IMR-90 (cell line): ENCODE measurements at regions not wholly inside any gene's neighbourhood (a gene's known extent, or its start where the extent isn't known, plus 50 kb on each side); places are given as distances from the start of the nearest gene placed in this dataset.
A peak's percentile ranks its signal among the peaks of the same experiment; 100 is the strongest.

Experiments
- ATAC-seq: fragments of 200-7000 bp; cut with Tn5 transposase; 2 replicates; pipeline ENCODE4 v1.9.1; 2020; ENCODE audit warnings: low read depth, mild to moderate bottlenecking, moderate library complexity
- BruUV-seq: library from RNA; stranded (reverse); fragments of 400-500 nt; replicated peaks from 2 replicates; lab custom pipeline; 2021; lab: Mats Ljungman, UMichigan
- CTCF ChIA-PET: fragments of 300-600 bp; formaldehyde crosslinking; extraction: SDS; loops from one replicate; lab custom pipeline; 2021; ENCODE audit warnings: antibody characterized with exemption; lab: Yijun Ruan, JAX
- POLR2A ChIA-PET: fragments of 300-600 bp; sonication (Branson Sonifier 250); formaldehyde crosslinking; loops from one replicate; lab custom pipeline; 2022; ENCODE audit warnings: antibody characterized with exemption; ENCODE audit not compliant: unreplicated experiment; lab: Charles Lee
- DNase-seq: peaks from one replicate; pipeline ENCODE4 v3.0.0; 2013
- H2AFZ ChIP-seq: replicated peaks from 2 replicates; pipeline ENCODE3; 2013; ENCODE audit warnings: low read length, mild to moderate bottlenecking; ENCODE audit not compliant: poor library complexity
- H2AK5ac ChIP-seq: 2 replicates; pipeline ENCODE4 v1.6.1; 2013; ENCODE audit warnings: low read depth, low read length, inconsistent platforms
- H2AK9ac ChIP-seq: replicated peaks from 2 replicates; pipeline ENCODE3; 2013; ENCODE audit warnings: mild to moderate bottlenecking, low read depth, low read length, moderate library complexity; ENCODE audit not compliant: poor library complexity
- H2BK120ac ChIP-seq: 2 replicates; pipeline ENCODE4 v1.6.1; 2013; ENCODE audit warnings: low read depth, low read length, inconsistent platforms
- H2BK15ac ChIP-seq: 3 replicates; pipeline ENCODE4 v1.6.1; 2013; ENCODE audit warnings: low read depth, low read length, inconsistent platforms
- H2BK20ac ChIP-seq: 2 replicates; pipeline ENCODE4 v1.6.1; 2013; ENCODE audit warnings: low read depth, mild to moderate bottlenecking, inconsistent platforms, low read length, moderate library complexity
- H2BK5ac ChIP-seq: 2 replicates; pipeline ENCODE4 v1.6.1; 2013; ENCODE audit warnings: mild to moderate bottlenecking, low read depth, low read length, inconsistent platforms; ENCODE audit not compliant: poor library complexity, severe bottlenecking
- H3K14ac ChIP-seq: replicated peaks from 2 replicates; pipeline ENCODE4 v1.6.1; 2013; ENCODE audit warnings: low read depth, low read length, inconsistent platforms
- H3K18ac ChIP-seq: 2 replicates; pipeline ENCODE4 v1.6.1; 2013; ENCODE audit warnings: low read depth, low read length, control low read depth
- H3K23ac ChIP-seq: 2 replicates; pipeline ENCODE4 v1.6.1; 2013; ENCODE audit warnings: low read depth, low read length, inconsistent platforms
- H3K27ac ChIP-seq: 2 replicates; pipeline ENCODE4 v1.5.1; 2013; ENCODE audit warnings: mild to moderate bottlenecking, control low read depth, low read length; ENCODE audit not compliant: insufficient read depth
- H3K27me3 ChIP-seq: 2 replicates; pipeline ENCODE4 v1.6.1; 2013; ENCODE audit warnings: low read length; ENCODE audit not compliant: control insufficient read depth, insufficient read depth
- H3K36me3 ChIP-seq: 2 replicates; pipeline ENCODE4 v1.6.1; 2013; ENCODE audit warnings: low read length, mixed read lengths; ENCODE audit not compliant: control insufficient read depth, insufficient read depth
- H3K4ac ChIP-seq: 2 replicates; pipeline ENCODE4 v1.6.1; 2013; ENCODE audit warnings: low read depth, low read length, inconsistent platforms
- H3K4me1 ChIP-seq: 2 replicates; pipeline ENCODE4 v1.6.1; 2013; ENCODE audit warnings: low read length, mixed read lengths; ENCODE audit not compliant: control insufficient read depth, insufficient read depth
- H3K4me2 ChIP-seq: 2 replicates; pipeline ENCODE4 v1.6.1; 2013; ENCODE audit warnings: low read depth, mild to moderate bottlenecking, control low read depth, low read length, moderate library complexity
- H3K4me3 ChIP-seq: 2 replicates; pipeline ENCODE4 v1.5.1; 2013; ENCODE audit warnings: low read depth, mild to moderate bottlenecking, control low read depth, low read length, moderate library complexity; ENCODE audit not compliant: insufficient read depth
- H3K56ac ChIP-seq: 2 replicates; pipeline ENCODE4 v1.6.1; 2013; ENCODE audit warnings: low read length, inconsistent platforms; ENCODE audit not compliant: insufficient read depth; ENCODE audit errors: extremely low read depth
- H3K79me1 ChIP-seq, 2 experiments: 2 replicates each; pipeline ENCODE4 v1.6.1; 2013; ENCODE audit warnings: low read length in 2 of 2, inconsistent platforms in 1 of 2, low read depth in 1 of 2
- H3K9ac ChIP-seq: 2 replicates; pipeline ENCODE4 v1.6.1; 2013; ENCODE audit warnings: low read depth, low read length, control low read depth
- H3K9me1 ChIP-seq: 2 replicates; pipeline ENCODE4 v1.6.1; 2013; ENCODE audit warnings: low read length, inconsistent platforms; ENCODE audit not compliant: insufficient read depth
- H3K9me3 ChIP-seq: 2 replicates; pipeline ENCODE4 v1.6.1; 2013; ENCODE audit warnings: low read length; ENCODE audit not compliant: control insufficient read depth, insufficient read depth
- H4K20me1 ChIP-seq: 2 replicates; pipeline ENCODE4 v1.6.1; 2013; ENCODE audit warnings: low read length, inconsistent platforms; ENCODE audit not compliant: insufficient read depth
- H4K5ac ChIP-seq: 2 replicates; pipeline ENCODE4 v1.6.1; 2013; ENCODE audit warnings: mild to moderate bottlenecking, low read depth, low read length, control low read depth
- H4K8ac ChIP-seq, 2 experiments: 2 replicates each; pipeline ENCODE4 v1.6.1; 2013; ENCODE audit warnings: low read depth in 2 of 2, low read length in 2 of 2, control low read depth in 1 of 2, inconsistent platforms in 1 of 2
- H4K91ac ChIP-seq: 2 replicates; pipeline ENCODE4 v1.6.1; 2013; ENCODE audit warnings: low read depth, low read length, inconsistent platforms; ENCODE audit not compliant: insufficient read depth
- BHLHE40 ChIP-seq: fragments of 150-350 bp; IDR thresholded peaks from 2 replicates; pipeline ENCODE4 v1.6.1; 2016; ENCODE audit warnings: mild to moderate bottlenecking, low read depth, low read length
- CEBPB ChIP-seq: IDR thresholded peaks from 2 replicates; pipeline ENCODE4 v1.6.1; 2012; ENCODE audit warnings: low read depth, low read length, improper control_type of control experiment
- CHD1 ChIP-seq: IDR thresholded peaks from 2 replicates; pipeline ENCODE4 v1.6.1; 2012; ENCODE audit warnings: low read depth, low read length, improper control_type of control experiment
- FOS ChIP-seq: fragments of 150-350 bp; IDR thresholded peaks from 2 replicates; pipeline ENCODE4 v1.6.1; 2016; ENCODE audit warnings: low read depth, low read length
- MAFK ChIP-seq: IDR thresholded peaks from 2 replicates; pipeline ENCODE4 v1.6.1; 2012; ENCODE audit warnings: low read depth, low read length, improper control_type of control experiment
- MXI1 ChIP-seq: IDR thresholded peaks from 2 replicates; pipeline ENCODE4 v1.6.1; 2012; ENCODE audit warnings: low read depth, mild to moderate bottlenecking, low read length, moderate library complexity, borderline replicate concordance
- POLR2A ChIP-seq: IDR thresholded peaks from 2 replicates; pipeline ENCODE4 v1.6.1; 2012; ENCODE audit warnings: mild to moderate bottlenecking, low read depth, low read length
- RAD21 ChIP-seq: IDR thresholded peaks from 2 replicates; pipeline ENCODE4 v1.6.1; 2012; ENCODE audit warnings: low read length, improper control_type of control experiment
- RCOR1 ChIP-seq: IDR thresholded peaks from 2 replicates; pipeline ENCODE4 v1.6.1; 2012; ENCODE audit warnings: mild to moderate bottlenecking, low read length, improper control_type of control experiment; ENCODE audit not compliant: insufficient replicate concordance
- RFX5 ChIP-seq: IDR thresholded peaks from 2 replicates; pipeline ENCODE4 v1.8.0; 2012; ENCODE audit warnings: low read depth, mild to moderate bottlenecking, low read length, moderate library complexity
- SMC3 ChIP-seq: fragments of 150-350 bp; IDR thresholded peaks from 2 replicates; pipeline ENCODE4 v1.6.1; 2016; ENCODE audit warnings: low read depth, mild to moderate bottlenecking, antibody characterized with exemption, low read length, moderate library complexity
- WGBS, 2 experiments: methylation state at CpG; one replicate each; pipeline versions ENCODE4 v1.1.5 to v1.1.7; 2013; ENCODE audit warnings: missing lambda C conversion rate in 2 of 2; ENCODE audit not compliant: insufficient read length in 1 of 2; ENCODE audit errors: extremely low coverage in 2 of 2; 5-methylcytosine and 5-hydroxymethylcytosine counted together
- dilution Hi-C: fragments of 300-500 bp; cut with HindIII; formaldehyde crosslinking; loops from one replicate; pipeline ENCODE4 v1.14.3; 2018; ENCODE audit warnings: low sequenced_read_pairs; ENCODE audit not compliant: unreplicated experiment
- in situ Hi-C: fragments of 300-500 bp; cut with MboI; formaldehyde crosslinking; loops from 3 replicates; pipeline ENCODE4 v1.14.3; 2019; ENCODE audit warnings: low sequenced_read_pairs, inconsistent platforms, mixed read lengths
- intact Hi-C: fragments of 100-400 bp; cut with micrococcal nuclease; formaldehyde crosslinking; loops from 2 replicates; pipeline ENCODE4 v1.10.0; 2022
- TF ChIP-seq, protein P1 (sequence below): fragments of 150-350 bp; IDR thresholded peaks from 2 replicates; pipeline ENCODE4 v1.6.1; 2017; ENCODE audit warnings: mild to moderate bottlenecking, antibody characterized with exemption, low read length, low read depth
- TF ChIP-seq, protein P2 (sequence below): conservative IDR thresholded peaks from 2 replicates; pipeline ENCODE4 v1.5.1; 2012; ENCODE audit warnings: mild to moderate bottlenecking, low read depth, low read length, improper control_type of control experiment

DNA sequence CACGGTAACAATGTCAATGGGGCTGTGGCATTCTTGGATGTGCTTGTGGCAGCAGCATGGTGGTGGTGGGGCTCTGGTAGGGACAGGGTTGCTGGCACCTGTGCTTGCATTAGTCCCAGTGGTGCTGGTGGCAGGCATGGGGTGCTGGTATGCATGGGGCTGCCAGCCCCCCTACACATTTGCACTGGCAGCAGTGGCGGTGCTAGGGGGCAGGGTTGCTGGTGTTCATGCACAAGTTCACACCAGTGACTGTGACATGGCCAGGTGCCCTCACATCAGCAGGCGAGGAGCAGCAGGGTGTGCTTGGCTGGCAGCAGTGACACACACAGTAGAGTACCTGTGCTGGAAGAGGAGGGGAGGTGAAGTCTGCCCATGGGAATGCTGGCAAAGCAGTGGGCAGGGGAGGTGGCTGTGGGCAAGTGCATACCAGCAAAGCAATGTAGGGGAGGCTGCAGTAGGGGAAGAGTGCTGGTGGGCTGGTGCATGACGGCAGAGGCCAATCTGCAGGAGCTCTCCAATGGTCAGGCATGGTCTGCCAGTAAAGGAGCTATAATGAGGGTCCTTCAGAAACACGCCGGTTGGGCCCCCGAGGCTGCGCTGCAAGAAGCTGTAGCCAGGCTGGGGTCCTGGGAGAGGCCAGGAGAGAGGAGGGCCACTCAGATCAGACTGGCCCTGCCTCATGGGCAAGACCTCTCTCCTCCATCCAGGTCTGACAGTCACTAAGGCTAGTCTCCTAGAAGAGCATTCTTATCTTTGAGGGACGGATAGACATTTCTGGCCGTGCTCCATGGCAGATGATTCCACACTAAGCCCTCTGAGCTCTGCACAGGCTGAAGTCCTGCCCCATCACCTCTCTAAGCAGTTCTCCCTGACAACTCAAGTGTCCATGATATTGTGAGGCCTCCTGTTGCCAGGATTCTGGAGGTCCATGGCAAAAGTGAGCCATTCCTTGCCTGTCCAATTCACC is 406.4 kb downstream of the SEMA3D start:
- 88% methylated on average over 4 of the region's 10 CpGs; no CpG with 5 or more reads in 1 of the 2 experiments for WGBS, 2 experiments
- no peak overlapping the region for H3K56ac ChIP-seq
- no peak overlapping the region for H3K23ac ChIP-seq
- H4K20me1 ChIP-seq, result no peaks in the 10 kb centered on the region
- H3K27ac ChIP-seq, result no peak overlapping the region
- no peaks in the 10 kb centered on the region for H3K27me3 ChIP-seq
- dilution Hi-C loops (no loop called here), in situ Hi-C loops (no loop called here), intact Hi-C loops (no loop called here)
- H2BK20ac ChIP-seq, result no peak overlapping the region
- no peak overlapping the region for H3K18ac ChIP-seq
- H3K4me2 ChIP-seq, result no peak overlapping the region
- H2BK5ac ChIP-seq, result no peak overlapping the region
- no peak overlapping the region for H2AK5ac ChIP-seq
- H2BK120ac ChIP-seq, result no peak overlapping the region
- no peak for DNase-seq
- H4K8ac ChIP-seq, result no peak overlapping the region
- BruUV-seq, result no TSS peak
- H2BK15ac ChIP-seq, result no peak overlapping the region
- H3K9me1 ChIP-seq, result 0 out of 2 replicates have a peak, but pooled peaks cover 2% of the 10 kb centered on the region
- no peak overlapping the region for H4K5ac ChIP-seq
- H3K4me1 ChIP-seq, result no peaks in the 10 kb centered on the region
- H4K91ac ChIP-seq, result no peak overlapping the region
- TF ChIP-seq MXI1 (no peak), BHLHE40 (no peak), CEBPB (no peak), CHD1 (no peak), RCOR1 (no peak), SMC3 (no peak), RFX5 (no peak), MAFK (no peak), RAD21 (no peak), POLR2A (no peak), FOS (no peak)
- TF ChIP-seq, protein P1, sequence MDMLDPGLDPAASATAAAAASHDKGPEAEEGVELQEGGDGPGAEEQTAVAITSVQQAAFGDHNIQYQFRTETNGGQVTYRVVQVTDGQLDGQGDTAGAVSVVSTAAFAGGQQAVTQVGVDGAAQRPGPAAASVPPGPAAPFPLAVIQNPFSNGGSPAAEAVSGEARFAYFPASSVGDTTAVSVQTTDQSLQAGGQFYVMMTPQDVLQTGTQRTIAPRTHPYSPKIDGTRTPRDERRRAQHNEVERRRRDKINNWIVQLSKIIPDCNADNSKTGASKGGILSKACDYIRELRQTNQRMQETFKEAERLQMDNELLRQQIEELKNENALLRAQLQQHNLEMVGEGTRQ, result no peak
- TF ChIP-seq, protein P2, sequence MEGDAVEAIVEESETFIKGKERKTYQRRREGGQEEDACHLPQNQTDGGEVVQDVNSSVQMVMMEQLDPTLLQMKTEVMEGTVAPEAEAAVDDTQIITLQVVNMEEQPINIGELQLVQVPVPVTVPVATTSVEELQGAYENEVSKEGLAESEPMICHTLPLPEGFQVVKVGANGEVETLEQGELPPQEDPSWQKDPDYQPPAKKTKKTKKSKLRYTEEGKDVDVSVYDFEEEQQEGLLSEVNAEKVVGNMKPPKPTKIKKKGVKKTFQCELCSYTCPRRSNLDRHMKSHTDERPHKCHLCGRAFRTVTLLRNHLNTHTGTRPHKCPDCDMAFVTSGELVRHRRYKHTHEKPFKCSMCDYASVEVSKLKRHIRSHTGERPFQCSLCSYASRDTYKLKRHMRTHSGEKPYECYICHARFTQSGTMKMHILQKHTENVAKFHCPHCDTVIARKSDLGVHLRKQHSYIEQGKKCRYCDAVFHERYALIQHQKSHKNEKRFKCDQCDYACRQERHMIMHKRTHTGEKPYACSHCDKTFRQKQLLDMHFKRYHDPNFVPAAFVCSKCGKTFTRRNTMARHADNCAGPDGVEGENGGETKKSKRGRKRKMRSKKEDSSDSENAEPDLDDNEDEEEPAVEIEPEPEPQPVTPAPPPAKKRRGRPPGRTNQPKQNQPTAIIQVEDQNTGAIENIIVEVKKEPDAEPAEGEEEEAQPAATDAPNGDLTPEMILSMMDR, result no peak
- CTCF ChIA-PET, result interaction anchor here (0.7 kb wide), 1 partner anchor 9 kb away, joined by 4 read pairs; no protein-coding TSS in a partner anchor
- H3K36me3 ChIP-seq, result no peaks in the 10 kb centered on the region
- H3K4me3 ChIP-seq, result no peak overlapping the region
- H3K9ac ChIP-seq, result no peak overlapping the region
- H3K79me1 ChIP-seq, result no peaks in the 10 kb centered on the region
- no peak overlapping the region for H3K14ac ChIP-seq
- ATAC-seq, result no peak
- POLR2A ChIA-PET, result no interaction called here
- H2AFZ ChIP-seq, result peak overlapping the region; percentile 21
- H3K9me3 ChIP-seq, result no peaks in the 10 kb centered on the region
- 0 out of 2 replicates have a peak overlapping the region, but pooled peaks have one; percentile 12 for H3K4ac ChIP-seq
- no peak overlapping the region for H2AK9ac ChIP-seq
